ENCODE measurements at regions not wholly inside any gene's neighbourhood (a gene's known extent, or its start where the extent isn't known, plus 50 kb on each side); places are given as distances from the start of the nearest gene placed in this dataset.

DNA sequence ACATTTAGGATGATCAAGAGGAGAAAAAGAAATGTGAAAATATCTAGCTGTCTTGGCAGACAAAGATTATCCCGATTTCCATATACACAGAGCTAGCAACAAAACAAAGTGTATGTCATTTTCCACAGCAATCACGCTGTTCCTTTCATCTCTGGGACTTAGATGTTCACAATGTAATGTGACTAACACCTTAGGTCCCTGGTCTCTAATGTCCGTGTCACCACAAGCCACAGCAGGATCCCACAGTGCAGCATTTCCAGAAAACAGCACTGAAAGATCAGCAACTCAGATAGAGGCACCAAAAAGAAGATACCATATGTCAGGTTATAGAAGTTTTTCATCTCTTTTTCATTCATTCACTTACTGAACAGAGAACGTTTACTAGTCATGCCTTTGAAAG is 118.0 kb upstream of the TNPO1 start:
- POLR2A ChIA-PET: no interaction called here
- Histone ChIP-seq H3K27me3 (ENCODE audit: insufficient read depth) (no peaks in the 10 kb centered on the region; the same call in 1 of the 2 replicates), H3K9me3 (no peaks in the 10 kb centered on the region), H3F3A (replicated peaks; ENCODE audit: insufficient read depth) (no peaks in the 10 kb centered on the region), H3K4me1 (ENCODE audit: control insufficient read depth in 1 of 2, insufficient read depth in 2 of 2, low read depth in 1 of 2, low read length in 1 of 2) (peaks cover 0 to 14% of the 10 kb centered on the region in 2 experiments; a peak in 2 of 4 replicates), H3K4me2 (no peak overlapping the region), H4K20me1 (ENCODE audit: insufficient read depth) (no peaks in the 10 kb centered on the region), H3K79me2 (ENCODE audit: insufficient read depth) (no peaks in the 10 kb centered on the region; the same call in 1 of the 2 replicates), H3K27ac (ENCODE audit: low read depth in 2 of 2, low read length in 1 of 2) (no peak overlapping the region; a peak in 1 of 4 replicates), H3K9ac (no peak overlapping the region), H2AFZ (ENCODE audit: low read depth) (no peak overlapping the region), H3K36me3 (replicated peaks in 1 of 2; ENCODE audit: control insufficient read depth in 1 of 2, insufficient read depth in 2 of 2, low read length in 1 of 2) (no peaks in the 10 kb centered on the region), H3K4me3 (ENCODE audit: low read depth in 2 of 2, low read length in 1 of 2) (no peak overlapping the region), H3K9me2 (no peaks in the 10 kb centered on the region)
- CTCF ChIA-PET: interaction anchor here (1.1 kb wide), 1 partner anchor 56 kb away, joined by 3 read pairs; no protein-coding TSS in a partner anchor
- no peak for DNase-seq
- TF ChIP-seq TCF12 (IDR thresholded peaks at IDR 0.05) (no peak), MAX (IDR thresholded peaks at IDR 0.05; ENCODE audit: low read depth) (no peak), NFIC (IDR thresholded peaks at IDR 0.05; ENCODE audit: borderline replicate concordance) (no peak), YY1 (IDR thresholded peaks at IDR 0.05; ENCODE audit: low read depth) (no peak), ELF1 (IDR thresholded peaks at IDR 0.05) (no peak), FOXM1 (IDR thresholded peaks at IDR 0.05; ENCODE audit: low read depth) (no peak), EP300 (IDR thresholded peaks at IDR 0.05; ENCODE audit: borderline replicate concordance in 1 of 2, low read depth in 1 of 2, low read length in 1 of 2) (no peak), CTCF (IDR thresholded peaks at IDR 0.05) (no peak), USF2 (IDR thresholded peaks at IDR 0.05; ENCODE audit: borderline replicate concordance, low read depth, low read length) (no peak), GABPA (IDR thresholded peaks at IDR 0.05; ENCODE audit: low read depth) (no peak), MXI1 (IDR thresholded peaks at IDR 0.05; ENCODE audit: low read depth, low read length) (no peak), RCOR1 (IDR thresholded peaks at IDR 0.05; ENCODE audit: low read length) (no peak), TAF1 (IDR thresholded peaks at IDR 0.05; ENCODE audit: borderline replicate concordance, low read depth, low read length) (no peak), GATA2 (CRISPR knock-in tag; IDR thresholded peaks at IDR 0.05) (no peak), RFX5 (IDR thresholded peaks at IDR 0.05; ENCODE audit: low read length) (no peak), NRF1 (IDR thresholded peaks at IDR 0.05; ENCODE audit: low read depth, low read length) (no peak)
- TF ChIP-seq, protein P1, sequence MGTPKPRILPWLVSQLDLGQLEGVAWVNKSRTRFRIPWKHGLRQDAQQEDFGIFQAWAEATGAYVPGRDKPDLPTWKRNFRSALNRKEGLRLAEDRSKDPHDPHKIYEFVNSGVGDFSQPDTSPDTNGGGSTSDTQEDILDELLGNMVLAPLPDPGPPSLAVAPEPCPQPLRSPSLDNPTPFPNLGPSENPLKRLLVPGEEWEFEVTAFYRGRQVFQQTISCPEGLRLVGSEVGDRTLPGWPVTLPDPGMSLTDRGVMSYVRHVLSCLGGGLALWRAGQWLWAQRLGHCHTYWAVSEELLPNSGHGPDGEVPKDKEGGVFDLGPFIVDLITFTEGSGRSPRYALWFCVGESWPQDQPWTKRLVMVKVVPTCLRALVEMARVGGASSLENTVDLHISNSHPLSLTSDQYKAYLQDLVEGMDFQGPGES (IDR thresholded peaks at IDR 0.05; ENCODE audit: low read depth, low read length): no peak
- TF ChIP-seq, protein P2, sequence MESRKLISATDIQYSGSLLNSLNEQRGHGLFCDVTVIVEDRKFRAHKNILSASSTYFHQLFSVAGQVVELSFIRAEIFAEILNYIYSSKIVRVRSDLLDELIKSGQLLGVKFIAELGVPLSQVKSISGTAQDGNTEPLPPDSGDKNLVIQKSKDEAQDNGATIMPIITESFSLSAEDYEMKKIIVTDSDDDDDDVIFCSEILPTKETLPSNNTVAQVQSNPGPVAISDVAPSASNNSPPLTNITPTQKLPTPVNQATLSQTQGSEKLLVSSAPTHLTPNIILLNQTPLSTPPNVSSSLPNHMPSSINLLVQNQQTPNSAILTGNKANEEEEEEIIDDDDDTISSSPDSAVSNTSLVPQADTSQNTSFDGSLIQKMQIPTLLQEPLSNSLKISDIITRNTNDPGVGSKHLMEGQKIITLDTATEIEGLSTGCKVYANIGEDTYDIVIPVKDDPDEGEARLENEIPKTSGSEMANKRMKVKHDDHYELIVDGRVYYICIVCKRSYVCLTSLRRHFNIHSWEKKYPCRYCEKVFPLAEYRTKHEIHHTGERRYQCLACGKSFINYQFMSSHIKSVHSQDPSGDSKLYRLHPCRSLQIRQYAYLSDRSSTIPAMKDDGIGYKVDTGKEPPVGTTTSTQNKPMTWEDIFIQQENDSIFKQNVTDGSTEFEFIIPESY (IDR thresholded peaks at IDR 0.05; ENCODE audit: borderline replicate concordance, low read depth): no peak
- 56% methylated on average over 4 of the region's 4 CpGs for WGBS (ENCODE audit: low lambda C conversion rate)
